ENCODE measurements at regions not wholly inside any gene's neighbourhood (a gene's known extent, or its start where the extent isn't known, plus 50 kb on each side); places are given as distances from the start of the nearest gene placed in this dataset.

- Histone ChIP-seq H3K4me1 (ENCODE audit: control insufficient read depth, insufficient read depth, low read length) (no peaks in the 10 kb centered on the region), H3K27me3 (ENCODE audit: control insufficient read depth, insufficient read depth, low read length) (no peaks in the 10 kb centered on the region), H3K4me3 (ENCODE audit: low read length) (no peak overlapping the region), H3K9me3 (replicated peaks; ENCODE audit: control insufficient read depth, low read depth, low read length) (no peaks in the 10 kb centered on the region), H3K27ac (ENCODE audit: low read length) (no peak overlapping the region), H3K36me3 (ENCODE audit: control insufficient read depth, insufficient read depth, low read length) (no peaks in the 10 kb centered on the region)
- 78% methylated on average over 1 of the region's 2 CpGs for WGBS (ENCODE audit: insufficient coverage)
- DNase-seq, result peak; percentile 40
These were observed 447.2 kb downstream of the INHBA start for GRCh38 chr7:41255716-41256115.

- Histone ChIP-seq H3K4me3 (ENCODE audit: low read length) (no peak overlapping the region), H3K36me3 (ENCODE audit: control insufficient read depth, insufficient read depth, low read length) (no peaks in the 10 kb centered on the region), H3K4me1 (ENCODE audit: control insufficient read depth, insufficient read depth, low read length) (no peaks in the 10 kb centered on the region), H3K27ac (ENCODE audit: low read length) (no peak overlapping the region), H3K27me3 (ENCODE audit: control insufficient read depth, insufficient read depth, low read length) (no peaks in the 10 kb centered on the region), H3K9me3 (replicated peaks; ENCODE audit: control insufficient read depth, low read depth, low read length) (no peaks in the 10 kb centered on the region)
- WGBS (ENCODE audit: insufficient coverage), result no CpG with 5 or more reads among the region's 3 CpGs
- no peak for DNase-seq
These were observed 447.8 kb downstream of the INHBA start for GRCh38 chr7:41255113-41255512.

GRCh38 chr7:41252957-41253356 is 449.9 kb downstream of the INHBA start:
- Histone ChIP-seq H3K4me3 (ENCODE audit: low read length) (no peak overlapping the region), H3K4me1 (ENCODE audit: control insufficient read depth, insufficient read depth, low read length) (no peaks in the 10 kb centered on the region), H3K27ac (ENCODE audit: low read length) (no peak overlapping the region), H3K9me3 (replicated peaks; ENCODE audit: control insufficient read depth, low read depth, low read length) (no peaks in the 10 kb centered on the region), H3K27me3 (ENCODE audit: control insufficient read depth, insufficient read depth, low read length) (no peaks in the 10 kb centered on the region), H3K36me3 (ENCODE audit: control insufficient read depth, insufficient read depth, low read length) (no peaks in the 10 kb centered on the region)
- 92% methylated on average over 4 of the region's 6 CpGs for WGBS (ENCODE audit: insufficient coverage)
- no peak for DNase-seq

GRCh38 chr7:41252551-41252950 is 450.3 kb downstream of the INHBA start:
- Histone ChIP-seq H3K27me3 (ENCODE audit: control insufficient read depth, insufficient read depth, low read length) (no peaks in the 10 kb centered on the region), H3K4me1 (ENCODE audit: control insufficient read depth, insufficient read depth, low read length) (no peaks in the 10 kb centered on the region), H3K4me3 (ENCODE audit: low read length) (no peak overlapping the region), H3K27ac (ENCODE audit: low read length) (no peak overlapping the region), H3K9me3 (replicated peaks; ENCODE audit: control insufficient read depth, low read depth, low read length) (no peaks in the 10 kb centered on the region), H3K36me3 (ENCODE audit: control insufficient read depth, insufficient read depth, low read length) (no peaks in the 10 kb centered on the region)
- no peak for DNase-seq
- no CpG with 5 or more reads among the region's 1 CpG for WGBS (ENCODE audit: insufficient coverage)

DNA sequence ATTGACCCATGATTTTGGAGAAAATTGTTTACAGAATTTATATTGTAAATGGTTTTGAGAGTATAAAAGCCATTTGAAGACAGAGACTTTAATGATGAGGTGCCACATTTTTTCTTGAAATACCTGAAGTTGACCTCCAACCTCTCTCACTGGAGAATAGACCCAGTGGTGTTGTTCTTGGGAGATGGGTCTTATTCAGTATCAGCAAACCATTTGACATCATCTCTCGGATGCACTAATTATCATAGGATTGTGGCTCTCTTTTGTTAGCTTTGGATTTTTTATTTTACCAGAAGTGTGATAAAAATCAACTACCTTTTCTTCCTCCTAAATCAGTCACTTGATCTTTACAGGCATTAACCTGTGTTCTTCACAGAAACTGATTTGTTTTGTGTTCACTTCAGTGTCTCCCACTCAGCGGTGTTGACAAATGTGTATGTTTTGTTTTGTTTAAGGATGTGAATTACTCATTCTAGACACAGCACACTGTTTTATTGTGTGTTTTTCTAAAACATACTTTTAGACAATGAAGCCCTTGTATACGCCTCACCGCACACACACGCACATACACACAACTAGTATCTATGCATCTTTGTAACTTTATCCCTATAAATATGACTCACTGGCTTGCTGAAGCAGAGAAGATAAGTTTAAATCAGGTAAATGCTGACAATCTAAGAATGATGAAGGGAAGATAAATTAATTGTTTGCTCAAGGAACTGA is 455.6 kb downstream of the INHBA start:
- no peak for DNase-seq
- no peaks in the 10 kb centered on the region for H3K27me3 ChIP-seq (ENCODE audit: control insufficient read depth, insufficient read depth, low read length)
- H3K36me3 ChIP-seq (ENCODE audit: control insufficient read depth, insufficient read depth, low read length), result no peaks in the 10 kb centered on the region
- no peak overlapping the region for H3K4me3 ChIP-seq (ENCODE audit: low read length)
- H3K27ac ChIP-seq (ENCODE audit: low read length), result no peak overlapping the region
- no CpG with 5 or more reads among the region's 5 CpGs for WGBS (ENCODE audit: insufficient coverage)
- H3K4me1 ChIP-seq (ENCODE audit: control insufficient read depth, insufficient read depth, low read length), result no peaks in the 10 kb centered on the region
- no peaks in the 10 kb centered on the region for H3K9me3 ChIP-seq (replicated peaks; ENCODE audit: control insufficient read depth, low read depth, low read length)

DNA sequence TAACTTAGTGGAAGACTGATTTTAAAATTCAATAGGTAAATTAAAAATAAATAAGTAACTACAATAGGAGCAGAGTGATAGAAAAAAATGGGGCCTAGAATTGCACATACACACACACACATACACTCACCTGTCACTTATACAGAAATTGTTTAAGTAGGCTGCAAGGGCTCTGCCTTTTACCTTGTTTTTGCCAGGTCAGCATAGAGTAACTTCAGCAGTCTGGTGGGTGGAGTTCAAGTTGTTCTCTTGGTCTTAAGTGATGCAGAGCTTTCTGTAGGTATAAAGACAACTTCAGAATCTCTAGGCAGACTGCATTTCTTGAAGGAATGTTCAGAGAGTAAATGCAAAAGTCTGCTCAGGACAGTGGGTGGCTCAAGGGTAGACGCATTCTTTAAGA is 457.0 kb downstream of the INHBA start:
- Histone ChIP-seq H3K27ac (ENCODE audit: low read length) (no peak overlapping the region), H3K4me3 (ENCODE audit: low read length) (no peak overlapping the region), H3K27me3 (ENCODE audit: control insufficient read depth, insufficient read depth, low read length) (no peaks in the 10 kb centered on the region), H3K36me3 (ENCODE audit: control insufficient read depth, insufficient read depth, low read length) (no peaks in the 10 kb centered on the region), H3K9me3 (replicated peaks; ENCODE audit: control insufficient read depth, low read depth, low read length) (no peaks in the 10 kb centered on the region), H3K4me1 (ENCODE audit: control insufficient read depth, insufficient read depth, low read length) (no peaks in the 10 kb centered on the region)
- WGBS (ENCODE audit: insufficient coverage), result no CpG with 5 or more reads among the region's 1 CpG
- DNase-seq, result no peak

- Histone ChIP-seq H3K27ac (ENCODE audit: low read length) (no peak overlapping the region), H3K9me3 (replicated peaks; ENCODE audit: control insufficient read depth, low read depth, low read length) (no peaks in the 10 kb centered on the region), H3K4me1 (ENCODE audit: control insufficient read depth, insufficient read depth, low read length) (no peaks in the 10 kb centered on the region), H3K4me3 (ENCODE audit: low read length) (no peak overlapping the region), H3K27me3 (ENCODE audit: control insufficient read depth, insufficient read depth, low read length) (no peaks in the 10 kb centered on the region), H3K36me3 (ENCODE audit: control insufficient read depth, insufficient read depth, low read length) (no peaks in the 10 kb centered on the region)
- DNase-seq, result peak; percentile 24
- 57% methylated on average over 3 of the region's 4 CpGs for WGBS (ENCODE audit: insufficient coverage)
These were observed 458.6 kb downstream of the INHBA start for GRCh38 chr7:41244246-41244645.

DNA sequence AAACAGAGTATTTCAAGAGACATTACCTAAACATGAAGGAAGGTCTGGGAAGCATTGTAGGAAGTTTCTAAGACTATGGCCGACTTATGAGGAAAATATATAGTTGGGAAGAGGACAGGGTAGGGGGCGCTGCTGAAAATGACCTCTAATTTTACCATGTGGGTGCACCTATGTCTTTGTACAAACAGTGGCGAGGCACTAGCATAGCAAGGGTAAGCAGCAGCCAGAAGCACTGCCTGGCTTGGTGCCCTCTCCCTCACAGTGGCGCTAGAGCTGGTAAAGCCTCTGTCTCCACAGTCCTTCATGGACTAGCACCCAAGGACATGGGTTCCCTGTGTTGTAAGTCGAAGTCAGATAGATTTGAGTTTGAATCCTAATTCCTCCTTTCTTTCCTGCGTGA is 461.2 kb downstream of the INHBA start:
- no peaks in the 10 kb centered on the region for H3K36me3 ChIP-seq (ENCODE audit: control insufficient read depth, insufficient read depth, low read length)
- 74% methylated on average over 3 of the region's 6 CpGs for WGBS (ENCODE audit: insufficient coverage)
- H3K4me3 ChIP-seq (ENCODE audit: low read length), result no peak overlapping the region

GRCh38 chr7:41239596-41239995 is 463.3 kb downstream of the INHBA start:
- no peaks in the 10 kb centered on the region for H3K4me1 ChIP-seq (ENCODE audit: control insufficient read depth, insufficient read depth, low read length)
- no peak for DNase-seq
- no CpG with 5 or more reads among the region's 1 CpG for WGBS (ENCODE audit: insufficient coverage)
- H3K27ac ChIP-seq (ENCODE audit: low read length), result no peak overlapping the region
- no peaks in the 10 kb centered on the region for H3K9me3 ChIP-seq (replicated peaks; ENCODE audit: control insufficient read depth, low read depth, low read length)
- no peaks in the 10 kb centered on the region for H3K27me3 ChIP-seq (ENCODE audit: control insufficient read depth, insufficient read depth, low read length)
- no peak overlapping the region for H3K4me3 ChIP-seq (ENCODE audit: low read length)
- no peaks in the 10 kb centered on the region for H3K36me3 ChIP-seq (ENCODE audit: control insufficient read depth, insufficient read depth, low read length)

More for the DNA sequence above, 461.2 kb downstream of the INHBA start:
- Histone ChIP-seq H3K9me3 (replicated peaks; ENCODE audit: control insufficient read depth, low read depth, low read length) (no peaks in the 10 kb centered on the region), H3K4me1 (ENCODE audit: control insufficient read depth, insufficient read depth, low read length) (no peaks in the 10 kb centered on the region), H3K27ac (ENCODE audit: low read length) (no peak overlapping the region), H3K27me3 (ENCODE audit: control insufficient read depth, insufficient read depth, low read length) (no peaks in the 10 kb centered on the region)
- no peak for DNase-seq

- H3K27me3 ChIP-seq (ENCODE audit: control insufficient read depth, insufficient read depth, low read length), result no peaks in the 10 kb centered on the region
- no peak overlapping the region for H3K27ac ChIP-seq (ENCODE audit: low read length)
- H3K4me3 ChIP-seq (ENCODE audit: low read length), result no peak overlapping the region
- no CpG with 5 or more reads among the region's 1 CpG for WGBS (ENCODE audit: insufficient coverage)
- DNase-seq, result no peak
- H3K9me3 ChIP-seq (replicated peaks; ENCODE audit: control insufficient read depth, low read depth, low read length), result no peaks in the 10 kb centered on the region
- no peaks in the 10 kb centered on the region for H3K4me1 ChIP-seq (ENCODE audit: control insufficient read depth, insufficient read depth, low read length)
- no peaks in the 10 kb centered on the region for H3K36me3 ChIP-seq (ENCODE audit: control insufficient read depth, insufficient read depth, low read length)
These were observed 464.0 kb downstream of the INHBA start for GRCh38 chr7:41238851-41239331.

GRCh38 chr7:41237956-41238355 is 464.9 kb downstream of the INHBA start:
- H3K9me3 ChIP-seq (replicated peaks; ENCODE audit: control insufficient read depth, low read depth, low read length), result no peaks in the 10 kb centered on the region
- no peaks in the 10 kb centered on the region for H3K36me3 ChIP-seq (ENCODE audit: control insufficient read depth, insufficient read depth, low read length)
- no peaks in the 10 kb centered on the region for H3K27me3 ChIP-seq (ENCODE audit: control insufficient read depth, insufficient read depth, low read length)
- 88% methylated on average over 1 of the region's 4 CpGs for WGBS (ENCODE audit: insufficient coverage)
- H3K4me1 ChIP-seq (ENCODE audit: control insufficient read depth, insufficient read depth, low read length), result no peaks in the 10 kb centered on the region
- no peak for DNase-seq
- no peak overlapping the region for H3K4me3 ChIP-seq (ENCODE audit: low read length)
- H3K27ac ChIP-seq (ENCODE audit: low read length), result no peak overlapping the region

Measured in muscle of leg (tissue), 3 donors.